Endodermal cell (in vitro differentiated cells): ENCODE measurements at regions not wholly inside any gene's neighbourhood (a gene's known extent, or its start where the extent isn't known, plus 50 kb on each side); places are given as distances from the start of the nearest gene placed in this dataset.

Experiments
- DNase-seq: peaks from one replicate; pipeline ENCODE4 v3.0.0-alpha.2; 2017
- H3K27ac ChIP-seq: 2 replicates; pipeline ENCODE4 v1.5.1; 2013; ENCODE audit warnings: mild to moderate bottlenecking, low read depth, low read length, moderate library complexity
- H3K27me3 ChIP-seq: 2 replicates; pipeline ENCODE4 v1.6.1; 2013; ENCODE audit warnings: mild to moderate bottlenecking, low read length, moderate library complexity; ENCODE audit not compliant: insufficient read depth, control insufficient read depth, poor library complexity, severe bottlenecking
- H3K36me3 ChIP-seq: 2 replicates; pipeline ENCODE4 v1.7.0; 2013; ENCODE audit warnings: mild to moderate bottlenecking, low read length, moderate library complexity; ENCODE audit not compliant: control insufficient read depth, insufficient read depth
- H3K4me1 ChIP-seq: one replicate; pipeline ENCODE4 v1.7.0; 2013; ENCODE audit warnings: low read length; ENCODE audit not compliant: control insufficient read depth, insufficient read depth
- H3K4me3 ChIP-seq: 2 replicates; pipeline ENCODE4 v1.5.1; 2013; ENCODE audit warnings: mild to moderate bottlenecking, low read length, moderate library complexity
- H3K9ac ChIP-seq: 2 replicates; pipeline ENCODE4 v1.6.1; 2013; ENCODE audit warnings: mild to moderate bottlenecking, low read length, moderate library complexity; ENCODE audit not compliant: poor library complexity, severe bottlenecking; ENCODE audit errors: extremely low read depth
- H3K9me3 ChIP-seq: 2 replicates; pipeline ENCODE4 v1.6.1; 2013; ENCODE audit warnings: mild to moderate bottlenecking, low read length, moderate library complexity; ENCODE audit not compliant: control insufficient read depth
- H3K27ac Mint-ChIP-seq: 2 replicates; pipeline ENCODE4 v1.8.0; 2020; ENCODE audit warnings: mixed read lengths
- H3K27me3 Mint-ChIP-seq: 2 replicates; pipeline ENCODE4 v1.8.0; 2021; ENCODE audit warnings: mild to moderate bottlenecking, mixed read lengths; ENCODE audit not compliant: insufficient read depth
- H3K36me3 Mint-ChIP-seq: 2 replicates; pipeline ENCODE4 v1.8.0; 2020; ENCODE audit warnings: low read depth, mixed read lengths
- H3K4me1 Mint-ChIP-seq: 2 replicates; pipeline ENCODE4 v1.8.0; 2020; ENCODE audit warnings: mixed read lengths
- H3K4me3 Mint-ChIP-seq: 2 replicates; pipeline ENCODE4 v1.8.0; 2020; ENCODE audit warnings: mild to moderate bottlenecking, moderate library complexity, mixed read lengths
- H3K9me3 Mint-ChIP-seq: 2 replicates; pipeline ENCODE4 v1.8.0; 2020; ENCODE audit warnings: mild to moderate bottlenecking, mixed read lengths
- CTCF ChIP-seq: fragments of 200-600 bp; sonication (generic); conservative IDR thresholded peaks from 2 replicates; pipeline ENCODE4 v1.5.0; 2021; ENCODE audit warnings: antibody characterized with exemption, mild to moderate bottlenecking
- WGBS, 2 experiments: methylation state at CpG; one replicate each; pipeline versions ENCODE4 v1.1.5 to v1.1.7; 2013; ENCODE audit warnings: missing lambda C conversion rate in 2 of 2, mixed read lengths in 1 of 2; ENCODE audit not compliant: insufficient coverage in 1 of 2, insufficient read length in 1 of 2; 5-methylcytosine and 5-hydroxymethylcytosine counted together

- H3K36me3 Mint-ChIP-seq: no peaks in the 10 kb centered on the region
- H3K4me3 Mint-ChIP-seq: no peak overlapping the region
- Histone ChIP-seq H3K4me1 (peaks cover 14% of the 10 kb centered on the region), H3K27ac (no peak overlapping the region), H3K4me3 (no peak overlapping the region), H3K9ac (no peak overlapping the region), H3K36me3 (no peaks in the 10 kb centered on the region), H3K27me3 (no peaks in the 10 kb centered on the region), H3K9me3 (peaks cover 7% of the 10 kb centered on the region)
- no peaks in the 10 kb centered on the region for H3K9me3 Mint-ChIP-seq
- WGBS, 2 experiments: 92 to 93% methylated on average over 2 of the region's 2 CpGs
- DNase-seq: no peak
- no peak overlapping the region for H3K27ac Mint-ChIP-seq
- H3K27me3 Mint-ChIP-seq: peaks cover 9% of the 10 kb centered on the region
- no peak for TF ChIP-seq CTCF
- H3K4me1 Mint-ChIP-seq: peaks cover 32% of the 10 kb centered on the region
These were observed 127.5 kb upstream of the ANKRD1 start for GRCh38 chr10:91048380-91048779.

GRCh38 chr10:91049296-91049987 is 128.6 kb upstream of the ANKRD1 start:
- TF ChIP-seq CTCF: no peak

GRCh38 chr10:91049988-91050360 is 129.1 kb upstream of the ANKRD1 start:
- Histone ChIP-seq H3K4me3 (no peak overlapping the region), H3K9me3 (peaks cover 7% of the 10 kb centered on the region), H3K36me3 (no peaks in the 10 kb centered on the region), H3K27ac (peak overlapping the region; percentile 66), H3K27me3 (no peaks in the 10 kb centered on the region), H3K4me1 (peaks cover 11% of the 10 kb centered on the region), H3K9ac (no peak overlapping the region)
- no peaks in the 10 kb centered on the region for H3K36me3 Mint-ChIP-seq
- peak overlapping the region; percentile 56 for H3K27ac Mint-ChIP-seq
- H3K4me3 Mint-ChIP-seq: peak overlapping the region; percentile 7
- peaks cover 11% of the 10 kb centered on the region for H3K27me3 Mint-ChIP-seq
- no peaks in the 10 kb centered on the region for H3K9me3 Mint-ChIP-seq
- H3K4me1 Mint-ChIP-seq: peaks cover 26% of the 10 kb centered on the region
- WGBS, 2 experiments: 63 to 86% methylated on average over 2 of the region's 2 CpGs
- no peak for TF ChIP-seq CTCF
- DNase-seq: no peak

More at GRCh38 chr10:91049296-91049987, 128.6 kb upstream of the ANKRD1 start:
- Histone ChIP-seq H3K4me3 (no peak overlapping the region), H3K36me3 (no peaks in the 10 kb centered on the region), H3K9ac (no peak overlapping the region), H3K27ac (peak overlapping the region; percentile 66), H3K9me3 (peaks cover 7% of the 10 kb centered on the region), H3K4me1 (peaks cover 14% of the 10 kb centered on the region), H3K27me3 (no peaks in the 10 kb centered on the region)
- peaks cover 11% of the 10 kb centered on the region for H3K27me3 Mint-ChIP-seq
- H3K4me1 Mint-ChIP-seq: peaks cover 32% of the 10 kb centered on the region
- WGBS, 2 experiments: 30 to 75% methylated on average over 1 to 2 of the region's 2 CpGs
- no peaks in the 10 kb centered on the region for H3K36me3 Mint-ChIP-seq
- H3K4me3 Mint-ChIP-seq: no peak overlapping the region
- no peaks in the 10 kb centered on the region for H3K9me3 Mint-ChIP-seq
- peak overlapping the region; percentile 56 for H3K27ac Mint-ChIP-seq
- no peak for DNase-seq
